COLO829 (cell line): ENCODE measurements at regions not wholly inside any gene's neighbourhood (a gene's known extent, or its start where the extent isn't known, plus 50 kb on each side); places are given as distances from the start of the nearest gene placed in this dataset.
"Not testable (repeated sequence)": the region's sequence is repeated elsewhere in the genome, so short reads cannot be mapped to it uniquely, and the experiment has no call there.

Source experiments
- DNase-seq: peaks from one replicate; pipeline ENCODE4 v3.0.0; 2012; ENCODE audit warnings: low spot score

DNA sequence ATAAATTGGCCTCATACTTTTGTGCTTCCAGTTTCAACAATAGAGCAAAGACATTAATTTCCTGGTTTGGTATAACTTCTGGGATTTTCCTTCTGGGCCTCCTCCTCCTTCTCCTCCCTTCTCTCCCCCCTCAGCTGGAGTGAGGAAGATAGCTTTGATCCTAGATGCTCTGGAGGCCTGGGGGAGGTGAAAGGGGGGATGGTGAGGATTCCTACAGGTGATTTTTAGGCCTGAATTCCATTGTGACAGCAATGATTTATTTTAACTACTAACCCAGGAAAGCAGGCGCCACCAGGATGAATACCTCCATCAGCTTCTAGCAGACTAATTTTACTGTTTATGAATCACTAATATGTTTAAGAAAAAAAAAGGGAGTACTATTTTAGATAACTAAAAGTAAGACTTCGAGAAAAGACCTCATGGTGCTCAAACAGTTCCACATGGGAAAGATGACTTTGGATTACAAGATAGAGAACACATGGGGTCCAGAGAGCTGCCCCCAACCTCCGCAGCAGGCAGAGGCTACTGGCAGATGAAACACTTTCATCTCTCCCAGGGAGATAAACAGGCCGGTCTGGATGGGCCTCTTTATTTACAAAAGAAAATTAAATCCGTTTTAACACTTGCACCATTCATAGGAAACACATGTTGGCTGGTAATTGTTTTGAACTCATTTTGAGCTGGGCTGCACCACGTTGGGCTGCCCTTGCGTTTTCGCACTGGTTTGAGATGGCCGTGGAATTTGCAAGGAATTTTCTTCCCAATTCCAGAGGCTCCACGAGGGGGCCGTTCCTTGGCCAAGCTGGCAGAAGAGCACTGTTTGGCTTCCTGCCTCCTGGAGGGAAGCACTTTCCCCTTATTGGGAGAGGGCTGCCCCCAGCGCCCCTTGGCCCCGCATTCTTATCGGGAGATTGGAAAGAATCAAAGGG lies 125.1 kb upstream of the STX18 start:
- no peak for DNase-seq

- no peak for DNase-seq
These were observed 124.3 kb upstream of the STX18 start for GRCh38 chr4:4666187-4666586.

DNA sequence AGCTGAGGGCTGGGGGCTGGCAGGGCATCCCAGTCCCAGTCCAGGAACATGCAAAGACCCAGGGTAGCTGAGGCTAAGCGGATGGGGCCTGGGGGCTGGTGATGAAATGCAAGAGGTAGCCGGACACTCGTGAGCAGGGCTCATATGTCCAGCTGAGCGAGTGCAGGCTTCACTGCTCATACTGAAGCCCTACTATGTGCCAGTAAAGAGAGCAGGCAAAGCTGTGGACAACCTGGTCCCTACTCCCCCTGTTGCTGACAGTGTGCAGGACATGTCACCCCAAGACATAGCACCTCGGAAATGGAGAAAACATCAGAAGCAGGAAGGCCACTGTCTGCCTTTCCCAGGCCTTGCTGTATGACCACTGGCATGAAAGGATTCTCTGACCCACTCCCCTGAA lies 122.4 kb upstream of the STX18 start:
- no peak for DNase-seq

GRCh38 chr4:4663028-4663427 lies 121.2 kb upstream of the STX18 start:
- DNase-seq = no peak

DNA sequence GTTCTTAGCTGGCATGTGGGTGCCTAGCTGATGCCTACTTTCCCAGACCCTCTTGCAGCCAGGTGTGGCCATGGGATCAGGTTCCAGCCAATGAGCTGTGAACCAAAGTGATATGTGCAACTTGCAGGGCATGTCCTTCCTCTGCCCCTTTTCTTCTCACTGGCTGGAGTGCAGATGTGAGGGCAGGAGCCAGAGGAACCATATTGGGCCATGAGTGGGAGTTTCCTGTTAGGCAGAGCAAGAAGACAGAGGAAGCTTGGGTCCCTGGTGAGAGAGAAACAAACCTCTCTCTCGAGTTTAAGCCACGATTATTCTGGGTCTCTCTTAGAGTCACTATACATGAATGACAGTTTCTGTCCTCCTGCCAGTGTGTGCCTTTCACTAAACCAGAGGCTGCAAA lies 120.4 kb upstream of the STX18 start:
- DNase-seq = no peak

DNA sequence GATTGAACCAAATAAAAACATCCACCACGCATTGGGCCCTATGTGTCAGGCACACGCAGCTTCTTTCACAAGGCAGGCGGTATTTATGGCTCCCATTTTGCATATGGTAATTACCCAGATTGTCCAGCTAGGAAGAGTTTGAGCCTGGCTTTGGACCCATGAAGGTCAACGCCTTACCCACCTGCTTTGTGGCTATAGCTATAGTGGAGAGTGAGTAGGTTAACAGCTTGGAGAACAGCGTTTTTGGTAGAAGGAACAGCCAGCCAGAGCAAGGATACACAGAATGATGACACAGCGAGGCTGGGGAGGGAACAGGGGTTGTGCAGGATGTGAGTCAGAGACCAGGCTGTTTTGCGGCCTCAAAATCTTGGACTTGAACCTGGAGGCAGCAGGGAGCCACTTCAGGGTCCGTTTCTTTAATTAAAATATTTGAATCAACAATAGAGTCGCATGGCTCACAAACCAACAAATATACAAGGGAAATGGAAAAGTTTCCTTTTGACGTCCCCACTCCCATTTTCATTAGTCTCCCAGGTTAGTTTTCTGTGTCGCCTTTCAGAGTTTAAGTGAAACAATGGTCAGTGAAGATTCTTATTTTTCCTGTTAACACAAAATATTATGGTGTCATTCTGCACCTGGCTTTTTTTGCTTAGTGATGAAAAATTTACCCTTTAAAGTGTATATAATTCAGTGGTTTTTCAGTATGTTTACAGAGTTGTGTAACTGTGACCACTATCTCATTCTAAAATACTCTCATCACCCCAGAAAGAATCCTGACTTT lies 118.2 kb upstream of the STX18 start:
- DNase-seq = no peak

DNA sequence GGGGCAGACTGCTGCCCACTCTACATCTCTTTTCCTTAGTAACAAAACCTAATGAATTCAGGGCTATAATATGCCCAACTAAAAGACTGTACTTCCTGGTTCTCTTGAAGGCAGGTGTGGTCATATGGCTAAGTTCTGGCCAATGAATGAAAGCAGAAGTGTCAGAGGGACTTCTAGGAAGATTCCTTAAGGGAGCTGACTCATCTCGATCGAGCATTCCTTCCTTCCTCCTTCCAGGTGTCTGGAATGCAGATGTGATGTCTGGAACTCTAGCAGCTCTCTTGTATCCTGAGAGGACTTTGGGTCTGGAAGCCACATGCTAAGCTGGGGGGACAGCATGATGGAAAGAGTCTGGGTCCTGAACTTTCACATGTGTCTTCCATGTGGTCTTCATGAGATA lies 116.2 kb upstream of the STX18 start:
- no peak for DNase-seq

- no peak for DNase-seq
These were observed 115.1 kb upstream of the STX18 start for GRCh38 chr4:4656977-4657376.

DNA sequence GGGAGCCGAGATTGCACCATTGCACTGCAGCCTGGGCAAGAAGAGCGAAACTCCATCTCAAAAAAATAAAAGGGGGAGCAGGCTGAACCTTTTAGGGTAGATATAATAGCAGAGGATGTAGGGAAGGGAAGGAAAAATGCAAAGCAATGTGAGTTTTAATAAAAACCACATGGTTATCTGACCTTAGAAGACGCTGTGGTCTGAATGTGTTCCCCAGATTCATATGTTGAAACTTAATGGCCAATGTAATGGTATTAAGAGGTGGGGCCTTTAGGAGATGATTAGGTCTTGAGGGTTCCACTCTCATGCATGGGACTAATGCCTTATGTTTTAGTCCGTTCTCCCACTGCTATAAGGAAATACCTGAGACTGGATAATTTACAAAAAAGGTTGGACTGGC lies 114.1 kb upstream of the STX18 start:
- no peak for DNase-seq

DNA sequence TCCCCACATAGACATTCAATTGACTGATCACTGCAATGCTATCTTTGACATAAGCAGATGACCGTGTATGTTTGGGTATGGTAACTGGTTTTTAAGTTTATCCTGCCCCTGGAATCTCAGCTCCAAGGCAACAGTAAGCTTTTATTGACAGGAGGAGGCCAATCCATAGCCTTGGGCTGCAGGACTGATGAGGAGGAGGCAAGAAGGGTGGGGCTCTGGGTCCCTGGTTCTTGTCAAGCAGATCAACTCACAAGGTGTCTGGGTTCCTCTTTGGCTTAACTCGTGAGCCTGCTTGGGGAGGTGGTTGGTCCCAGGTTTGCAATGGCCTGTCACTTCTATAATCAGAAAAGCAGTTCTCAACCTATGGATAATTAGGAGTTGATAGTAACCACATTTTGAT lies 113.2 kb upstream of the STX18 start:
- DNase-seq = no peak

- no peak for DNase-seq
These were observed 110.2 kb upstream of the STX18 start for GRCh38 chr4:4651811-4652755.

GRCh38 chr4:4647041-4647440 lies 105.2 kb upstream of the STX18 start:
- no peak for DNase-seq

DNA sequence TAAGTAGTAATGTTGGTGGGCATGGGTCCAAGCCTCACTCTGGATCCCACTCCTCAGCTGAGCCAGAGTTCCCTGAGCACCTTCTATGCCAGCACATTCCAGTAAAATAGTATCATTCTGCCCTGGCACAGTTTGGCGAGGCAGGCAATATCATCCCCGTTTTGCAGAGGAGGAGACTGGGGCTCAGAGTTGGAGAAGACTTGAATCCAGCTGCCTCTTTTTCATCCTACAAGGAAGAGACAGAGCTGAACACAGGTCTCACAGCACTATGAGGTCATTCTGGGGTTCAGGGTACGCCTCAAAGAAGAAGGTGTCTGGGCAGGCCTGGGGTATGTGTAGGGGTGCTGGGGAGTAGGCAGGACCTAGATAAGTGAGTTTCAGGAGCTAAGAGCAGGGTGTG lies 103.9 kb upstream of the STX18 start:
- no peak for DNase-seq

DNA sequence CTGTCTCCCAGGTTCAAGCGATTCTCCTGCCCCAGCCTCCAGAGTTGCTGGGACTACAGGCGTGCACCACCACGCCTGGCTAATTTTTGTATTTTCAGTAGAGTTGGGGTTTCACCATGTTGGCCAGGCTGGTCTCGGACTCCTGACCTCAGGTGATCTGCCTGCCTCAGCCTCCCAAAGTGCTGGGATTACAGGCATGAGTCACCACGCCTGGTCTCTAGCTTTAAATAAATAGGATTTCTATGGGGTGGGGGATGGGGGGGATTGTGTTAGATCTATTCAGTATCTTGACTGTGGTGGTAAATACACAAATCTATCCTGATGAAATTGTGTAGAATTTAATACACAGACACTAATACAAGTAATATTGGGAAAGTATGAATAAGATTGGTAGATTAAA lies 102.4 kb upstream of the STX18 start:
- DNase-seq = not testable (repeated sequence)

GRCh38 chr4:4643743-4644142 lies 101.9 kb upstream of the STX18 start:
- not testable (repeated sequence) for DNase-seq

GRCh38 chr4:4643306-4643705 lies 101.5 kb upstream of the STX18 start:
- DNase-seq = no peak

DNA sequence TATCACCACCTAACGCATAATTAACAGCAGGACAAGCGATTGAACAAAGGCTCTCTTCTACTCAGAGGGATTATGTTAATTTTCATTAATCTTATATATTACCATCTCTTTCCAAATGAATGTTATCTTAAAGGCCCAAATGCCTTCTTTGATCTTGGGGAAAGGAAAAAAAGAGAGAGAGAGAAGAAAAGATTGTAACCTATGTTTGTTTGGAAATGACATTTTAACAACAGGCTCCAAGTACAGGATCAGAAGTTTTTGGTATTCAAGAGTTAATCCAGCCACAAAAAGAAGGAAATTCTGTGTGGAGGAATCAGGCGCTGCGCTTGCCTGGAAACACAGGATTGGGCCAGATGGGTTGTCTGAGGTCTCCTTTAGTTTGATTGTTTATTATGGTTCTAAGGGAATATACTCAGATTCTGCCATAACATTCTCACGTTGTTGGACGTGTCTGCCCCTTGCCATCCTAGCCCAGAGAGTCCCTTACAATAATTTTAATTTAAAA lies 100.7 kb upstream of the STX18 start:
- no peak for DNase-seq

- no peak for DNase-seq
These were observed 100.0 kb upstream of the STX18 start for GRCh38 chr4:4641661-4642495.

DNA sequence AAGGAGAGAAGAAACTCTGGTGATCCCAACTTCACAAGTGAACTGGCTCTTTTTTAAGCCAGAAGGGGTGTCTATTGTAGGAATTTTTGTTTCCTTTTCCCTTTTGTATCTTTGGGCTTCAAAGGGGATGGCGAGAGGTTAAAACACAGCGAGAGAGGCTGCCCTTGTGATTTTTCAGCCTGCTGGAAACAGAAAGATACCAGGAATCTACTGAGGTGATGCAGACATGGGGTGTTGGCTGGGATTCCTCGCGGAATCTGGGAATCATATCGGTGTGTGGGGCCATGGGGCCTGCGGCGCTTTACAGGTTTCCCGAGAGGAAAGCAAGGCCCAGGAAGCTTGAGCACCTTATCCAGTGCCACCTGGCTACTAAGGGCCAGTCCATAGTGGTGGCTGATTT lies 99.4 kb upstream of the STX18 start:
- no peak for DNase-seq

DNA sequence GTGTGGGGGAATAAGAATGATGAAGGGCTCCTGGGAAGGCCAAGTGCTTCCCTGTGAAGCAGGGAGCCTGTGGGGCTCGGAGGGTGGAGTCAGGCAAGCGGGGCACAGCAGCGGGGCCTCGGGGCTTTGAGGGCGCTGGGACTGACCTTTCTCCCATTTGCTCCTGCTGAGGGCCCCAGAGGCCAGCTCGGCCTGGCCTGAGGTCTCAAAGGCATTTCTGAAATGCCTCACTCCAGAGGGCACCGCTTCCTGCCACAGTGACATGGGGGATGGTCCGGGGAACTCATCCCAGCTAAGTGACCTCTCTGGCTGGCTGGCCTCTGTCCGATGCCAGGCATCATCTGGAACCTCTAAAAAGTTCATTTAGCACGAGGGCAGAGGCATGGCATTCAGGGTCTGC lies 98.8 kb upstream of the STX18 start:
- no peak for DNase-seq

GRCh38 chr4:4639370-4639769 lies 97.5 kb upstream of the STX18 start:
- DNase-seq = no peak
